Neuronal stem cell (in vitro differentiated cells): ENCODE measurements at regions not wholly inside any gene's neighbourhood (a gene's known extent, or its start where the extent isn't known, plus 50 kb on each side); places are given as distances from the start of the nearest gene placed in this dataset.

Experiments used
- DNase-seq: peaks from one replicate; pipeline ENCODE4 v3.0.0-alpha.2; 2013; ENCODE audit warnings: low spot score
- H2AFZ ChIP-seq: one replicate; pipeline ENCODE4 v1.6.1; 2013; ENCODE audit warnings: mild to moderate bottlenecking, low read length, inconsistent platforms
- H2AK5ac ChIP-seq: 2 replicates; pipeline ENCODE4 v1.6.1; 2013; ENCODE audit warnings: low read depth, mild to moderate bottlenecking, inconsistent platforms, low read length, moderate library complexity, mixed read lengths
- H2BK120ac ChIP-seq: 2 replicates; pipeline ENCODE4 v1.6.1; 2013; ENCODE audit warnings: low read depth, mild to moderate bottlenecking, inconsistent platforms, low read length, moderate library complexity, mixed read lengths
- H2BK12ac ChIP-seq: one replicate; pipeline ENCODE4 v1.6.1; 2013; ENCODE audit warnings: low read length, inconsistent platforms
- H2BK15ac ChIP-seq: 2 replicates; pipeline ENCODE4 v1.6.1; 2013; ENCODE audit warnings: mild to moderate bottlenecking, low read length, inconsistent platforms, mixed read lengths
- H2BK5ac ChIP-seq: one replicate; pipeline ENCODE4 v1.6.1; 2013; ENCODE audit warnings: inconsistent platforms, mild to moderate bottlenecking, low read length, moderate library complexity
- H3K14ac ChIP-seq: one replicate; pipeline ENCODE4 v1.6.1; 2013; ENCODE audit warnings: low read length, inconsistent platforms
- H3K18ac ChIP-seq: 2 replicates; pipeline ENCODE4 v1.6.1; 2013; ENCODE audit warnings: low read length, inconsistent platforms
- H3K23ac ChIP-seq: 2 replicates; pipeline ENCODE4 v1.6.1; 2013; ENCODE audit warnings: low read depth, mild to moderate bottlenecking, mixed read lengths, low read length, inconsistent platforms; ENCODE audit not compliant: poor library complexity
- H3K27ac ChIP-seq: replicated peaks from 3 replicates; pipeline ENCODE4 v1.5.1; 2013; ENCODE audit warnings: low read length, inconsistent platforms
- H3K27me3 ChIP-seq, 3 experiments: 2 replicates each; pipeline ENCODE4 v1.6.1; 2013; ENCODE audit warnings: low read length in 3 of 3, mild to moderate bottlenecking in 2 of 3, inconsistent platforms in 1 of 3, low read depth in 1 of 3, mixed read lengths in 1 of 3, moderate library complexity in 1 of 3; ENCODE audit not compliant: control insufficient read depth in 3 of 3, insufficient read depth in 3 of 3
- H3K36me3 ChIP-seq, 2 donors: replicated peaks in 1 of 2; 2 replicates each; pipeline ENCODE4 v1.6.1; 2013; ENCODE audit warnings: low read length in 2 of 2; ENCODE audit not compliant: control insufficient read depth in 2 of 2, insufficient read depth in 2 of 2
- H3K4ac ChIP-seq: 2 replicates; pipeline ENCODE4 v1.6.1; 2013; ENCODE audit warnings: inconsistent platforms, mild to moderate bottlenecking, low read length, moderate library complexity
- H3K4me1 ChIP-seq, 2 donors: 1 replicate in 1 of 2; 2 replicates in 1 of 2; pipeline ENCODE4 v1.6.1; 2013; ENCODE audit warnings: low read length in 2 of 2, low read depth in 1 of 2; ENCODE audit not compliant: control insufficient read depth in 2 of 2, insufficient read depth in 1 of 2
- H3K4me2 ChIP-seq: one replicate; pipeline ENCODE4 v1.6.1; 2013; ENCODE audit warnings: mild to moderate bottlenecking, low read length, inconsistent platforms; ENCODE audit not compliant: insufficient read depth, poor library complexity, severe bottlenecking
- H3K4me3 ChIP-seq, 2 donors: 2 replicates each; pipeline ENCODE4 v1.5.1; 2013; ENCODE audit warnings: low read length in 2 of 2, mild to moderate bottlenecking in 2 of 2, inconsistent platforms in 1 of 2, moderate library complexity in 1 of 2
- H3K79me1 ChIP-seq: one replicate; pipeline ENCODE4 v1.6.1; 2013; ENCODE audit warnings: low read depth, mild to moderate bottlenecking, inconsistent platforms, low read length, moderate library complexity
- H3K9ac ChIP-seq: one replicate; pipeline ENCODE4 v1.6.1; 2013; ENCODE audit warnings: mild to moderate bottlenecking, low read depth, low read length, inconsistent platforms; ENCODE audit not compliant: poor library complexity
- H3K9me3 ChIP-seq, 2 donors: replicated peaks in 1 of 2; 2 replicates each; pipeline versions ENCODE3 to v1.6.1; 2013; ENCODE audit warnings: low read length in 2 of 2, mild to moderate bottlenecking in 2 of 2, inconsistent platforms in 1 of 2, low read depth in 1 of 2, mixed read lengths in 1 of 2, moderate library complexity in 1 of 2; ENCODE audit not compliant: control insufficient read depth in 2 of 2, insufficient read depth in 1 of 2
- H4K8ac ChIP-seq: one replicate; pipeline ENCODE4 v1.6.1; 2013; ENCODE audit warnings: low read depth, mild to moderate bottlenecking, inconsistent platforms, low read length, moderate library complexity
- H4K91ac ChIP-seq: one replicate; pipeline ENCODE4 v1.6.1; 2013; ENCODE audit warnings: low read length, low read depth, mild to moderate bottlenecking, inconsistent platforms; ENCODE audit not compliant: poor library complexity
- whole genome bisulfite sequencing, 2 donors: extraction: QIAGEN DNeasy Blood & Tissue Kit; methylation state at CpG; one replicate each; pipeline ENCODE4 v1.1.7; 2013; ENCODE audit warnings: missing lambda C conversion rate in 2 of 2, mixed read lengths in 1 of 2; ENCODE audit not compliant: insufficient read length in 2 of 2, insufficient replicate concordance in 1 of 2; ENCODE audit errors: extremely low coverage in 2 of 2; 5-methylcytosine and 5-hydroxymethylcytosine counted together

GRCh38 chr18:71729611-71730010 lies 814.5 kb downstream of the CBLN2 start:
- Histone ChIP-seq H3K27me3 (no peaks in the 10 kb centered on the region), H3K36me3 (no peaks in the 10 kb centered on the region), H3K4me1 (no peaks in the 10 kb centered on the region), H3K18ac (no peak overlapping the region), H4K8ac (no peak overlapping the region), H3K79me1 (no peaks in the 10 kb centered on the region), H3K9ac (no peak overlapping the region), H3K14ac (no peak overlapping the region), H2BK15ac (no peak overlapping the region), H3K27ac (no peak overlapping the region), H3K4ac (no peak overlapping the region), H4K91ac (no peak overlapping the region), H2AFZ (no peak overlapping the region), H3K23ac (no peak overlapping the region), H2BK120ac (no peak overlapping the region), H3K9me3 (no peaks in the 10 kb centered on the region), H2BK12ac (no peak overlapping the region), H2AK5ac (no peak overlapping the region), H3K4me2 (no peak overlapping the region), H3K4me3 (no peak overlapping the region), H2BK5ac (no peak overlapping the region)
- DNase-seq: no peak
- no CpG with 5 or more reads among the region's 2 CpGs for WGBS, 2 donors

- no peaks in the 10 kb centered on the region for H3K9me3 ChIP-seq
- H2BK12ac ChIP-seq: no peak overlapping the region
- no peak overlapping the region for H2BK5ac ChIP-seq
- H4K8ac ChIP-seq: no peak overlapping the region
- H3K4me2 ChIP-seq: no peak overlapping the region
- no peak overlapping the region for H3K27ac ChIP-seq
- no peaks in the 10 kb centered on the region for H3K27me3 ChIP-seq
- no peak overlapping the region for H3K4ac ChIP-seq
- DNase-seq: no peak
- no peak overlapping the region for H3K18ac ChIP-seq
- no peak overlapping the region for H2AFZ ChIP-seq
- H3K4me3 ChIP-seq: no peak overlapping the region
- no peak overlapping the region for H4K91ac ChIP-seq
- H3K14ac ChIP-seq: no peak overlapping the region
- H2AK5ac ChIP-seq: no peak overlapping the region
- WGBS, 2 donors: no CpG with 5 or more reads among the region's 2 CpGs
- H3K23ac ChIP-seq: no peak overlapping the region
- no peaks in the 10 kb centered on the region for H3K36me3 ChIP-seq
- no peak overlapping the region for H2BK15ac ChIP-seq
- no peak overlapping the region for H2BK120ac ChIP-seq
- no peaks in the 10 kb centered on the region for H3K79me1 ChIP-seq
- no peaks in the 10 kb centered on the region for H3K4me1 ChIP-seq
- H3K9ac ChIP-seq: no peak overlapping the region
Measured at GRCh38 chr18:71727909-71728308, 816.2 kb downstream of the CBLN2 start.

DNA sequence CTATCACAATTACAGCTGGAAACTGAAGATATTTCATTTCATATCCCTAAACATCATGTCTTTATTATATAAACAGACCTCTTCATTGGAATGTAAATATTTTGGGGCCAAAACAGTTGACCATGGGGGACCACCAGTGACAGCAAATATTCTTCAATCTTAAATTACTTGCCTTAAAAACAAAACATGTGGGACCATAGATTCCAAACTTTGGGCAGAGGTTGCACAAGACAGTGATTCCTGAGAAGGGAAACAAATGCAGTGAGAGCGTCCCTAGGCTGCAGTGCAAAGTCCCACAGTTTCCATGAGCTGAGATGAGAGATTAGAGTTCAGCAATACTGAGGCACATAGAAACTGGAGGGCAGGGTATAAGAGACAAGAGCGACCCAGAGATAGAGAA lies 818.9 kb downstream of the CBLN2 start:
- DNase-seq: no peak
- Histone ChIP-seq H3K23ac (no peak overlapping the region), H3K14ac (no peak overlapping the region), H4K8ac (no peak overlapping the region), H3K18ac (no peak overlapping the region), H2BK120ac (no peak overlapping the region), H3K4me3 (no peak overlapping the region), H3K9ac (no peak overlapping the region), H3K4me1 (no peaks in the 10 kb centered on the region), H4K91ac (no peak overlapping the region), H2BK12ac (no peak overlapping the region), H2AK5ac (no peak overlapping the region), H2BK5ac (no peak overlapping the region), H3K9me3 (no peaks in the 10 kb centered on the region), H3K27me3 (no peaks in the 10 kb centered on the region), H3K4me2 (no peak overlapping the region), H3K27ac (no peak overlapping the region), H2AFZ (no peak overlapping the region), H3K4ac (no peak overlapping the region), H3K79me1 (no peaks in the 10 kb centered on the region), H3K36me3 (no peaks in the 10 kb centered on the region), H2BK15ac (no peak overlapping the region)
- WGBS, 2 donors: no CpG with 5 or more reads among the region's 2 CpGs

DNA sequence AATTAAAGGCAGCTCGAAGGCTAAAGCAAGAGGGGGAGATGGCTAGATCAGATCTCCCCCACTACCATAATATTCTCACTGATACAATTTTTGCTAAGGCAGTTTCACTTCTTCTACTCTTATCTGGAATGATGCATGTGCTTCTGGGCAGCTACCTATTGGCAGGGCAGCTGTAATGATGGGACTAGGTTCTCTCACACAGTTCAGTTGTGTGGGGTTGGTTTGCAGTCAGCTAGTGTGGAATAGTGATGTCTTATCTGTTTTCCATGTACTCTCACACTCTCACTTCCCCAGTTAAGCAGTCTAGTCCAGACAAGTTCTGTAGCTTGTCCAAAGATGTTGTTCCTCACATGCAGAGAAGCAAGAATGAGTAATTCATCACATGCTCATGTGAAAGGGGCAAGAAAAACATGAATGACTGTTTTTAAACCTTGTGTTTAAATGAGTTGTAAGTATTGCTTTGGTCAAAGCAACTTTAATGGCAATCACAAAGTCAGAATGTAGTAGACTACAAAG lies 836.1 kb downstream of the CBLN2 start:
- Histone ChIP-seq H2BK15ac (no peak overlapping the region), H3K9ac (no peak overlapping the region), H3K9me3 (no peaks in the 10 kb centered on the region), H2BK12ac (no peak overlapping the region), H3K27me3 (no peaks in the 10 kb centered on the region), H3K27ac (no peak overlapping the region), H2AK5ac (no peak overlapping the region), H2BK120ac (no peak overlapping the region), H3K14ac (no peak overlapping the region), H2AFZ (no peak overlapping the region), H3K4me1 (no peaks in the 10 kb centered on the region), H4K91ac (no peak overlapping the region), H3K18ac (no peak overlapping the region), H3K36me3 (no peaks in the 10 kb centered on the region), H2BK5ac (no peak overlapping the region), H3K4ac (no peak overlapping the region), H3K23ac (no peak overlapping the region), H3K4me2 (no peak overlapping the region), H3K79me1 (no peaks in the 10 kb centered on the region), H3K4me3 (no peak overlapping the region), H4K8ac (no peak overlapping the region)
- DNase-seq: no peak
- no CpG with 5 or more reads among the region's 1 CpG for WGBS, 2 donors
